ENCODE measurements at regions not wholly inside any gene's neighbourhood (a gene's known extent, or its start where the extent isn't known, plus 50 kb on each side); places are given as distances from the start of the nearest gene placed in this dataset.

GRCh38 chr10:111208951-111209350 is 132.1 kb downstream of the ADRA2A start:
- Mint-ChIP-seq H3K27me3 (ENCODE audit: low read depth) (peaks cover 5% of the 10 kb centered on the region), H3K9me3 (peaks cover 0 to 2% of the 10 kb centered on the region in 2 experiments; a peak in 1 of 5 replicates), H3K36me3 (ENCODE audit: insufficient read depth in 1 of 3, low read depth in 3 of 3) (no peaks in the 10 kb centered on the region), H3K4me1 (peaks cover 6 to 7% of the 10 kb centered on the region in 2 experiments), H3K27ac (no peak overlapping the region), H3K4me3 (no peak overlapping the region)
- Histone ChIP-seq H3K18ac (ENCODE audit: insufficient read length, low read depth, low read length) (no peak overlapping the region), H3K23ac (ENCODE audit: insufficient read length, low read depth, low read length) (no peak overlapping the region), H4K5ac (ENCODE audit: insufficient read length, low read depth, low read length) (no peak overlapping the region), H2BK5ac (ENCODE audit: insufficient read length, low read length) (no peak overlapping the region), H3K56ac (ENCODE audit: insufficient read length, low read depth, low read length) (no peak overlapping the region), H3K23me2 (ENCODE audit: insufficient read length, low read depth, low read length, poor library complexity, severe bottlenecking) (no peaks in the 10 kb centered on the region), H4K8ac (replicated peaks; ENCODE audit: insufficient read length, low read depth, low read length) (no peak overlapping the region), H2BK12ac (ENCODE audit: insufficient read length, low read depth, low read length) (no peak overlapping the region), H2BK15ac (ENCODE audit: low read depth, low read length) (no peak overlapping the region), H3K79me2 (ENCODE audit: insufficient read depth, low read length) (no peaks in the 10 kb centered on the region), H3K9me3 (ENCODE audit: control insufficient read depth, low read depth, low read length) (no peaks in the 10 kb centered on the region), H3K4me2 (ENCODE audit: insufficient read depth, insufficient read length, low read length) (no peak overlapping the region), H3K27me3 (ENCODE audit: insufficient read depth, low read length) (no peaks in the 10 kb centered on the region), H3K27ac (ENCODE audit: insufficient read length, low read depth, low read length) (no peak overlapping the region), H3K4me1 (ENCODE audit: insufficient read depth, low read length) (no peaks in the 10 kb centered on the region), H3K79me1 (ENCODE audit: insufficient read depth, low read depth, low read length, poor library complexity, severe bottlenecking) (no peaks in the 10 kb centered on the region), H3K14ac (ENCODE audit: insufficient read depth, low read length) (no peak overlapping the region; the same call in 1 of the 2 replicates), H3K4ac (ENCODE audit: low read depth, low read length) (no peak overlapping the region), H2AK5ac (ENCODE audit: insufficient read length, low read length) (no peak overlapping the region), H4K20me1 (ENCODE audit: control insufficient read depth, insufficient read depth, insufficient read length) (no peaks in the 10 kb centered on the region), H3T11ph (ENCODE audit: low read length) (no peak overlapping the region), H2BK20ac (ENCODE audit: low read depth, low read length, poor library complexity, severe bottlenecking) (no peak overlapping the region), H4K91ac (ENCODE audit: insufficient read length, low read depth, low read length) (no peak overlapping the region), H2AFZ (ENCODE audit: low read length) (no peak overlapping the region), H3K9ac (ENCODE audit: extremely low read depth, insufficient read length, low read length) (no peak overlapping the region), H2BK120ac (ENCODE audit: low read depth, low read length, poor library complexity, severe bottlenecking) (no peak overlapping the region)
- TF ChIP-seq CTCF (conservative IDR thresholded peaks at IDR 0.05) = no peak
- no peak for DNase-seq
- no CpG with 5 or more reads among the region's 3 CpGs for WGBS (ENCODE audit: extremely low coverage, insufficient read length, low lambda C conversion rate)
